ENCODE measurements at regions not wholly inside any gene's neighbourhood (a gene's known extent, or its start where the extent isn't known, plus 50 kb on each side); places are given as distances from the start of the nearest gene placed in this dataset.

DNA sequence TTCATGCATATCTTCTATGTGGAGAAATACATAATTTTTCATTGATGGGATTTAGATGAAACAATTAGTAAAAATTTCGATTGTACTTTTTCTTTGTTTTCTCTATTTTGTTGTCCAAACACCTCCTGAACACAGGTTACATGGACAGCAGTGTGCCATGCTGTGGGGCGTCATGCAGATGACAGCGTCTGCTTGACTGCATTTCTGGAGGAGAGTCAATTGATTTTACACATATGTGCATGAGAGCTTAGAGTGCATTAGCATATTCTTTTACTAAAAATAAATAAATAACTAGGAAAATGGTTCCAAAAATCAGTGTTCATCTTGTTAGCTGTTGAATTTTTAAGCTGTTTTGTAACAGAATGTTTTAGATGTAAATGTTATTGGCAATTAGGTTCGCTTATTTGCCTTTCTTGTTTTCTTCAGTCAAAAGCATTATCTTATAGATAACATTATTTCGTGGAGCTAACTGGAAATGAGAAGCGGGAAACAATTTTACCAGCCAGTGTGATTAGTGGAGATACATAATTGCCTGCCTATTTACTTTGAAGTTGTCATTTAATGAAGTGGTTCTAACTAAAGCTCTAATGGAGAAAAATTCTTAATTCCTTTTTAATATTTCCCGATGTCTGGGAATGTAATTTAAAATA is 82.7 kb upstream of the VGLL3 start:
- TF ChIP-seq, protein P1, sequence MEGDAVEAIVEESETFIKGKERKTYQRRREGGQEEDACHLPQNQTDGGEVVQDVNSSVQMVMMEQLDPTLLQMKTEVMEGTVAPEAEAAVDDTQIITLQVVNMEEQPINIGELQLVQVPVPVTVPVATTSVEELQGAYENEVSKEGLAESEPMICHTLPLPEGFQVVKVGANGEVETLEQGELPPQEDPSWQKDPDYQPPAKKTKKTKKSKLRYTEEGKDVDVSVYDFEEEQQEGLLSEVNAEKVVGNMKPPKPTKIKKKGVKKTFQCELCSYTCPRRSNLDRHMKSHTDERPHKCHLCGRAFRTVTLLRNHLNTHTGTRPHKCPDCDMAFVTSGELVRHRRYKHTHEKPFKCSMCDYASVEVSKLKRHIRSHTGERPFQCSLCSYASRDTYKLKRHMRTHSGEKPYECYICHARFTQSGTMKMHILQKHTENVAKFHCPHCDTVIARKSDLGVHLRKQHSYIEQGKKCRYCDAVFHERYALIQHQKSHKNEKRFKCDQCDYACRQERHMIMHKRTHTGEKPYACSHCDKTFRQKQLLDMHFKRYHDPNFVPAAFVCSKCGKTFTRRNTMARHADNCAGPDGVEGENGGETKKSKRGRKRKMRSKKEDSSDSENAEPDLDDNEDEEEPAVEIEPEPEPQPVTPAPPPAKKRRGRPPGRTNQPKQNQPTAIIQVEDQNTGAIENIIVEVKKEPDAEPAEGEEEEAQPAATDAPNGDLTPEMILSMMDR (IDR thresholded peaks at IDR 0.05) = no peak
- TF ChIP-seq POLR2A (IDR thresholded peaks at IDR 0.05) = no peak
- no peak for TF ChIP-seq POLR2AphosphoS5 (IDR thresholded peaks at IDR 0.05)

Measured in prostate gland (tissue), 2 donors.